Stimulated activated CD8-positive, alpha-beta memory T cell treated with anti-CD3 and anti-CD28 coated beads, Interleukin-4, amount 100 ng/mL, for 4 hours (primary cell): ENCODE measurements at regions not wholly inside any gene's neighbourhood (a gene's known extent, or its start where the extent isn't known, plus 50 kb on each side); places are given as distances from the start of the nearest gene placed in this dataset.
"Not testable (repeated sequence)": the region's sequence is repeated elsewhere in the genome, so short reads cannot be mapped to it uniquely, and the experiment has no call there.

Source experiments
- DNase-seq, 2 donors: peaks; one replicate each; pipeline ENCODE4 v3.0.0-alpha.2; 2020; ENCODE audit warnings: low read depth in 2 of 2, low spot score in 1 of 2

DNA sequence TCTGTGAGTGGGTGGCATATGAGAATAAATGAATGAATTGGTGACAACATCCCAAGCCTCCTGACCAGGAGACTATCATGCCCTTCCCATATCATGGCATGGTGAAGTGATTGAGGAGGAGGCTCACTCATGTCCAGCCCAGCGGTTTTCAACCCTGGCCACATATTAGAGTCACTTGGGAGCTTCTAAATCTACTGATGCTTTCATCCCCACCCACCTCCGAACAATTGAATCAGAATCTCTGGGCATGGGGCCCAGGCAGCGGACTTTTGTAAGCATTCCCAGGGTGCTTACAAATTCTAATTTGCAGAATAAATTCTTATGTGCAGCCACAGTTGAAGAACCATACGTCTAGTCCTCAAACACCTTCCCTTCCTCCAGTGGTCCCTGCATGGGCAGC lies 81.7 kb upstream of the SEC11C start:
- DNase-seq = no peak

DNA sequence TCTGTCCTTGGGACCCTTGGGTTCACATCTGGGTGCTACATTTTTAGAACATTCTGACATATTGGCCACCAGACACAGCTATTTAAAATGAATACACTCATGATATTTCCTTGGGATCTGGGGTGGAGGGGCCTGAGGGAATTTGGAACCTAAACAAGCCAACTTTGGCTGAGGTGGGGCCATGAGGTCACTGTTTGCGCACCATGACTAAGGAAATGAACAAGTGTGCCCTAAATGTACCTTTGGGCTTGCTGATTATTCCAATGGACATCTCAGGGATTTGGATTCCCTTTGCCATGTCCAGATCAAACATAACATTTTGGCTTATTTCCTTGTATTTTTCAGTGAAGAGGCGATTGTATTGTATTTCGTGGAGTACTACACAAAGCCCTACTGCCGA lies 80.5 kb upstream of the SEC11C start:
- no peak for DNase-seq

DNA sequence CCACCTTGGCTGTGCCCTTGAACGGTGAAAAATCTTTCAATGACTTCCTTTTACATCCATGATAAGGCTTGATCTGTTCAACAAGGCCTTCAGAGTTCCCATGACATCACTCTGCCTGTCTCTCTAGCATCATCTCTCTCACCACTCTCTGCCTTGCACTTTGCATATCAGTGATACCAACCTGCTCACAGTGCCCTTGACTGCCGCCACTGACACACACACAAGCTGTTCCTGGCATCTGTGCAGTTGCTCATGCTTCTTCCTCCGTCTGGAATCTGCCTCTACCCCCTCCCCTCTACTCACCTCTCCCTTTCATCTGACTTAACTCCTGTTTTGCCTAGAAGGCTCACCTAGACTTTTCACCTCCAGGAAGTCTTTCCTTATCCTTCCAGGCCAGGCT lies 79.1 kb upstream of the SEC11C start:
- no peak for DNase-seq

DNA sequence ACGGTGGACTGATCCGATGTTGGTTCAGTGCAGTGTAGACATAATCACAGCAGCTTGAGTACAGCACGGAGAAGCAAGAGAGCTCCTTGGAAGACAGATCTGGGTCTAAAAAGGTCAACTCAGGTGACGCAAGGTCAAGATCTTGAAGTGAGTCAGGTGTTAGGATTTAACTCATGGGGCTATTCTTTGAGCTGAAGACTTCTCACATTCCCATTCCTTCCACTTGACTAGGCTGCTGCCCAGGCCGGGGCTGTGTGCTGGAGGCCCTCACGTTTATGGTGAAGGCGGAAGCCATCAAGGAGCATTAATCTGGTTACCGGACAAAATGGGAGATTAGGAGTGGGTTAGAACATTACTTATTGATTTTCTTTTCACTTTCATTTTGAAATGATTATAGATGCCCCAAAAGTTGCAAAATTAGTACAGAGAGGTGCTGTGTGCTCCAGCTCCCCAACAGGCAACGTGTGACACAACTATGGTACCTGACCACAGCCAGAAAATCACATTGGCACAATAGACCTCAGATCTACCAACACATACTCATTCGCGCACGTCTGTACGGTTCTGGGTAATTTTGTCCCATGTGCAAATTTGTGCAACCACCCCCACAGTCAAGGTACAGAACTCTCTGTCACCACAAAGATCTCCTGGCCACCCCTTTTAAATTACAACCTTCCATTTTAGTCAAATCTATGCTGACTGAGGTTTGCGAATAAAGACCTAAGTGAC lies 77.6 kb upstream of the SEC11C start:
- DNase-seq = no peak

- no peak for DNase-seq
These were observed 77.1 kb upstream of the SEC11C start for GRCh38 chr18:59062643-59063006.

GRCh38 chr18:59063300-59063906 lies 76.3 kb upstream of the SEC11C start:
- DNase-seq = no peak

DNA sequence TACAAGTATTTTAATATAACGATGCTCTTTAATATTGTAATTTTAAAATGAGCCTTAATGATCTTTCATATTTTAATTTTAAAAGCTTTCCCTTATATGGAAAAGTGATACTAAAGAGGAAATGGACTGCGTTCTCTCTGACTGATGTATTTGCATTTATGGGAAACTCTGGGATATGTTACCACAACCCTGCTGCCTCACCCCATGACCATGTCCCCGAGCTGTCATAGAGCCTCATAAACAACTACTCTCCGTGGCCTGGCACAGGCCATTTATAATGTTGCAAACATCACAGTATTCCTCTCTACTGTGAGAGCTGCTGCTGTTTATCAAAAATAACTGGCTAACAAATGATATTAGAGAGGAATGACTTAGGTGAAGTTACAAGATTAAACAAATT lies 75.8 kb upstream of the SEC11C start:
- no peak for DNase-seq

- DNase-seq = no peak
These were observed 74.0 kb upstream of the SEC11C start for GRCh38 chr18:59065684-59066083.

DNA sequence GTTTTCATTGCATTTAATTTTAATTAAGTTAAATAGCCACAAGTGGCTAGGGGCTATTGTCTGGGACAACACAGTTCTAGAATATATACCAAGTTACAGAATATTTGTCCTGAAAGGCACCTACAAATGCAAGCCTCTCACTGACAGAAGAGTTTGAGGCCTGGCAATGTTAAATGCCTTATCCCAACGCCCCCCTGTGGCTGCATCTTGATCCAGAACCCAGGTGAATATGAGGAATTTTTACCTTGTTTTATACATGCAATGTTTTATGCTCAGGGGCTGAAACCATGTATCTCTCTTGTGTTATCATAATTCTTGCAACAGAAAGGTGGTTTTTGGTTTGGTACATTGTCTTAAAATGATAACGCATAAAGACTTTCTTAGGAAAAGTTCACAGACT lies 71.8 kb upstream of the SEC11C start:
- no peak for DNase-seq

DNA sequence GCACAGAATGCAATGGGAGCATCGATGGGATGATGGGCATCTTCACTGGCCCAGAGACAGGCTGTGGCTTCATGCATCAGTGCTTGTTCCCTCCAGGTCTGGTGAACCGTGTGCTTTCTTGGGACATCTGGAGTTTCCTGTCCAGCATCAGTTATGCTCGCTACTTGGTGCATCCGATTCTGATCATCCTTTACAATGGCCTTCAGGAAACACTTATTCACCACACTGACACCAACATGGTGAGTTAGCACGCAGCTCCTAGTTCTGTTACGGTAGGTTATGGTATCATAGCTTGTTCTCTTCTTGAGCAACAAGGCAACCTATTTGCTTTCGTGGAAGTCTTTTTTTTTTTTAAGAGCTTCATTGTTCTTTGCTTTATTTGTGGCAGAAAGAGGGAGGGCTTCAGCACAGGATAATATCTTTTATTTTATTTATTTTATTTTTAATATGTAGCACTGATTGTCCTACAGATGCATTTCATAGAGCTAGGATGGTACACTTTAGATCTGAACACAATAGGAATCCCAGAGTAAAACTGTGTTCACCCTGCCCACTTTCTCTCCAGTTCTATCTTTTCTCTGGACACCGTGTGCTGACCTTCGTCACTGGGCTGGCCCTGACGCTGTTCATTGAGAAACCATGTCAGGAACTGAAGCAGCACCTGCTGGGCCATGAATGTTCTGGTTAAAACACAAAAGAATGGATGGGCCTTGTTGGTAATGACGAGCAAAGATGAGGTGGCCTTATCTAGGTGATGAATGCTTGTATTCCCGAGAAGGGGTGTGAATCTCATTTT lies 71.2 kb upstream of the SEC11C start:
- DNase-seq = no peak

- peak; percentile 43 to 61 for DNase-seq
These were observed 69.3 kb upstream of the SEC11C start for GRCh38 chr18:59070181-59070912.

GRCh38 chr18:59072727-59073421 lies 66.8 kb upstream of the SEC11C start:
- no peak for DNase-seq

GRCh38 chr18:59075923-59076322 lies 63.8 kb upstream of the SEC11C start:
- no peak for DNase-seq

GRCh38 chr18:59079264-59079663 lies 60.4 kb upstream of the SEC11C start:
- DNase-seq = no peak

- not testable (repeated sequence) for DNase-seq
These were observed 59.8 kb upstream of the SEC11C start for GRCh38 chr18:59079687-59080501.

- DNase-seq = no peak
These were observed 56.4 kb upstream of the SEC11C start for GRCh38 chr18:59083136-59083818.

GRCh38 chr18:59085126-59085794 lies 54.4 kb upstream of the SEC11C start:
- DNase-seq = no peak

GRCh38 chr18:59085797-59086196 lies 53.9 kb upstream of the SEC11C start:
- no peak for DNase-seq

GRCh38 chr18:59086522-59086921 lies 53.2 kb upstream of the SEC11C start:
- no peak for DNase-seq
